RWPE2 (cell line): ENCODE measurements at regions not wholly inside any gene's neighbourhood (a gene's known extent, or its start where the extent isn't known, plus 50 kb on each side); places are given as distances from the start of the nearest gene placed in this dataset.

Source experiments
- ATAC-seq: fragments of 200-7000 bp; cut with Tn5 transposase; 3 replicates; pipeline ENCODE4 v1.9.1; 2021; ENCODE audit warnings: low read depth
- DNase-seq: peaks from one replicate; pipeline ENCODE4 v3.0.0-alpha.2; 2020; ENCODE audit warnings: low spot score
- H3K27ac ChIP-seq: fragments of 450-650 bp; 2 replicates; pipeline ENCODE4 v1.5.1; 2017; ENCODE audit warnings: mild to moderate bottlenecking; ENCODE audit not compliant: poor library complexity, severe bottlenecking
- H3K27me3 ChIP-seq: fragments of 250-450 bp; sonication (Bioruptor Pico); 2 replicates; pipeline ENCODE4 v1.5.1; 2021; ENCODE audit warnings: mild to moderate bottlenecking, moderate library complexity; ENCODE audit not compliant: insufficient read depth, poor library complexity, severe bottlenecking
- H3K36me3 ChIP-seq: fragments of 250-450 bp; sonication (Bioruptor Pico); 2 replicates; pipeline ENCODE4 v1.5.1; 2020; ENCODE audit warnings: low read depth, mild to moderate bottlenecking, moderate library complexity
- H3K4me1 ChIP-seq: fragments of 250-450 bp; sonication (Bioruptor Pico); 2 replicates; pipeline ENCODE4 v1.5.1; 2021; ENCODE audit warnings: mild to moderate bottlenecking, moderate library complexity; ENCODE audit not compliant: insufficient read depth, poor library complexity, severe bottlenecking
- H3K4me3 ChIP-seq: fragments of 250-450 bp; sonication (Bioruptor Pico); 2 replicates; pipeline ENCODE4 v1.5.1; 2021; ENCODE audit warnings: mild to moderate bottlenecking, moderate library complexity; ENCODE audit not compliant: severe bottlenecking
- H3K9me3 ChIP-seq: fragments of 250-450 bp; sonication (Bioruptor Pico); 2 replicates; pipeline ENCODE4 v1.5.1; 2021; ENCODE audit warnings: mild to moderate bottlenecking, moderate library complexity; ENCODE audit not compliant: severe bottlenecking
- TF ChIP-seq, protein P1 (sequence below): fragments of 450-650 bp; IDR thresholded peaks from one replicate; pipeline ENCODE4 v1.5.1; 2017; ENCODE audit warnings: mild to moderate bottlenecking, moderate library complexity; ENCODE audit not compliant: poor library complexity, severe bottlenecking

DNA sequence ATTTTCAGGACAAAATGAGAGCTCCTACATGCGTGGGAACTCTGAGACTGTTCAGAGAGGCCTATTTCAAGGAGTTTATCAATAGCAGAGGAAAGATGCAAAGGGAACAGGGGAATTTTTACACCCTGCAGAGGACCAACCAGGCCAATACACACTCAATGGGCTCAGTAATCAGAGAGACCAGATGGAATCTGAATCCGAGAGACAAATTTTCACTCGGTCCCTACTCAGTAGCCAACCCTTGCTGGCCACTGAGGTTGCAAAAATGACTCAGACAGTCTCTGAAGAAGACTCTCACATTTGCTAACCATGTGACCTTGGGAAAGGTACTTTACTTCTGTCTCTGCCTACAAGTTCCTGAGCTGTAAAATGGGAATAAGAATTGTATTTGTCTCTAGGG is 479.4 kb downstream of the CDK5RAP2 start:
- no peak overlapping the region for H3K27ac ChIP-seq
- no peaks in the 10 kb centered on the region for H3K9me3 ChIP-seq
- no peaks in the 10 kb centered on the region for H3K36me3 ChIP-seq
- ATAC-seq (no peak), DNase-seq (no peak)
- no peaks in the 10 kb centered on the region for H3K4me1 ChIP-seq
- H3K4me3 ChIP-seq = no peak overlapping the region
- TF ChIP-seq, protein P1, sequence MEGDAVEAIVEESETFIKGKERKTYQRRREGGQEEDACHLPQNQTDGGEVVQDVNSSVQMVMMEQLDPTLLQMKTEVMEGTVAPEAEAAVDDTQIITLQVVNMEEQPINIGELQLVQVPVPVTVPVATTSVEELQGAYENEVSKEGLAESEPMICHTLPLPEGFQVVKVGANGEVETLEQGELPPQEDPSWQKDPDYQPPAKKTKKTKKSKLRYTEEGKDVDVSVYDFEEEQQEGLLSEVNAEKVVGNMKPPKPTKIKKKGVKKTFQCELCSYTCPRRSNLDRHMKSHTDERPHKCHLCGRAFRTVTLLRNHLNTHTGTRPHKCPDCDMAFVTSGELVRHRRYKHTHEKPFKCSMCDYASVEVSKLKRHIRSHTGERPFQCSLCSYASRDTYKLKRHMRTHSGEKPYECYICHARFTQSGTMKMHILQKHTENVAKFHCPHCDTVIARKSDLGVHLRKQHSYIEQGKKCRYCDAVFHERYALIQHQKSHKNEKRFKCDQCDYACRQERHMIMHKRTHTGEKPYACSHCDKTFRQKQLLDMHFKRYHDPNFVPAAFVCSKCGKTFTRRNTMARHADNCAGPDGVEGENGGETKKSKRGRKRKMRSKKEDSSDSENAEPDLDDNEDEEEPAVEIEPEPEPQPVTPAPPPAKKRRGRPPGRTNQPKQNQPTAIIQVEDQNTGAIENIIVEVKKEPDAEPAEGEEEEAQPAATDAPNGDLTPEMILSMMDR = no peak
- H3K27me3 ChIP-seq = no peaks in the 10 kb centered on the region

DNA sequence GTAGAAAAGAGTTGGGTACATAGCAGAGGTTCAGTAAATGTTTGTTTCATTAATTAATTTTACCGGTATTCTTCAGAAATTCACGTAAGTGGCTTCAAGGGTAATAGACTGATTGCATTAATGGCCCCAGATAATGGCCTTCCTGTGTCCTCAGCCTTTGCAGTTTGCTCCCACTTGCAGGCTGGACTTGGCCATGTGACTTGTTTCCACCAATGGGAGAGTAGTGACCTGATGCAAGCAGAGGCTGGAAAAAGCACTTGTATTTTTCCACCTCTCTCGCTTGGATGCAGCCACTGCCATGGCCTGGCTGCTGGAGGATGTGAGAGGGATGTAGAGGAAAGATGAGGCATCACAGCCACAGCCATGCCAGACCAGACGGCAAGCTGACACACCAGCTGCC is 480.9 kb downstream of the CDK5RAP2 start:
- no peak overlapping the region for H3K27ac ChIP-seq
- no peak for DNase-seq
- no peak overlapping the region for H3K4me3 ChIP-seq
- no peaks in the 10 kb centered on the region for H3K27me3 ChIP-seq
- no peaks in the 10 kb centered on the region for H3K36me3 ChIP-seq
- H3K4me1 ChIP-seq = no peaks in the 10 kb centered on the region
- no peaks in the 10 kb centered on the region for H3K9me3 ChIP-seq
- no peak for ATAC-seq
- TF ChIP-seq, protein P1 = no peak

DNA sequence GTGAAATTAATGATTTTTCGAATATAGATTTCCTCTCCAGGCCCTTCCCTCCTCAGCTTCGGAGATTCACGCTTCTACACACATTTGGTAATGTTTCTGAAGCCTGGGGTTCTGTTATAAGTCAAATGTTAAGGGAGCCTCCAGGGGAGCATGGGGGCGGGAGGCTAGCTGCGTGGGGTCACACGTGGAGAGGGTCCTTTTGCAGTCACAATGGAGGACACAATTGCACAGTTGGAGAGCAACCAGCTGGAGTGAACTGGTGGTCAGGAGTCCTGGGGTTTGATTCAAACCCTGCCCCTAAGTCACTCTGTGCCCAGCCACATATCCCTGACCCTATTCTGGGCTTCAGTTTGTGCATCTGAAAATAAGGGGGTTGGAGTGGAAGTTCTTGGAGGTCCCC is 481.4 kb downstream of the CDK5RAP2 start:
- TF ChIP-seq, protein P1 = no peak
- no peak overlapping the region for H3K27ac ChIP-seq
- H3K9me3 ChIP-seq = no peaks in the 10 kb centered on the region
- no peak for ATAC-seq
- no peaks in the 10 kb centered on the region for H3K4me1 ChIP-seq
- no peaks in the 10 kb centered on the region for H3K27me3 ChIP-seq
- no peaks in the 10 kb centered on the region for H3K36me3 ChIP-seq
- no peak overlapping the region for H3K4me3 ChIP-seq
- no peak for DNase-seq

DNA sequence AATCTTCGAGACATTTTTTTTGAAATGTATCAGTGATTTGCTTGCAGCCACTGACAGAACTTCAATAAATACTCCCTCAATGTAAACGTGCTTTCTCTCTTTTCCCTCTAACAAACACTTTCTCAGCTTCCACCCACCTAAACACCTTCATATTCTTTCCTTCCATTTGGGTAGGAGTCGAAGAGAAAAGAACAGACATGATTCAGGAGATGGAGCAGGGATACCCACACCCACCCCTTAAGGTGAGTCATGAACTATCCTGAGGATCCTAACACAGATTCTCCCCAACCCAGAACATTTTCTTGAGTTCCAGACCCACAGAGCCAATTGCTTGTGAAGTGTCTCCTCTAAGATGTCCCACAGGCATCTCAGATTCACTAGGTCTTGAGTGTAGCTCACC is 488.8 kb downstream of the CDK5RAP2 start:
- Histone ChIP-seq H3K9me3 (no peaks in the 10 kb centered on the region), H3K4me3 (no peak overlapping the region), H3K36me3 (no peaks in the 10 kb centered on the region), H3K27me3 (no peaks in the 10 kb centered on the region), H3K27ac (no peak overlapping the region), H3K4me1 (no peaks in the 10 kb centered on the region)
- DNase-seq (no peak), ATAC-seq (no peak)
- TF ChIP-seq, protein P1 = no peak

DNA sequence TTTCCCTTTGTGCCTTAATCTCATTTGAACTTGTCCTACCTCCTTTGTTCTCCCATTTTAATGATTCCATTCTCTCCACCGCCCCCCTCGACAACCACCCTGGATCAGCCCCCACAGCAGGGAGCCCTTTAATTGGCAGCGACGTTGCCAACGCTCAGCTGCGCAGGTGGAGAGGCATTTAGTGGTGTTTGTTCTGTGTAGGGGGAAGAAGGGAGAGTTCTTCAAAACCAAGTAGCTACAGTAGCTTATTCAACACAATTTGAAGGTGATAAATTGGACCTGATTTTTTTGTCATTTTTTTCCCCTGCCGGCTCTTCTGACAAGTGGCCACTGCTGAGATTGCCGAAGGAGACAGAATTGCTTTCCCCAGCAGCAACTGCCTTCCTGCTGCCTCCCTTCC is 499.1 kb downstream of the CDK5RAP2 start:
- no peak overlapping the region for H3K4me3 ChIP-seq
- DNase-seq = no peak

More for the DNA sequence above, 499.1 kb downstream of the CDK5RAP2 start:
- TF ChIP-seq, protein P1 = no peak
- no peak for ATAC-seq
- H3K27me3 ChIP-seq = no peaks in the 10 kb centered on the region
- H3K36me3 ChIP-seq = no peaks in the 10 kb centered on the region
- H3K27ac ChIP-seq = no peak overlapping the region
- H3K9me3 ChIP-seq = no peaks in the 10 kb centered on the region
- H3K4me1 ChIP-seq = no peaks in the 10 kb centered on the region
